ENCODE measurements at regions not wholly inside any gene's neighbourhood (a gene's known extent, or its start where the extent isn't known, plus 50 kb on each side); places are given as distances from the start of the nearest gene placed in this dataset.

DNA sequence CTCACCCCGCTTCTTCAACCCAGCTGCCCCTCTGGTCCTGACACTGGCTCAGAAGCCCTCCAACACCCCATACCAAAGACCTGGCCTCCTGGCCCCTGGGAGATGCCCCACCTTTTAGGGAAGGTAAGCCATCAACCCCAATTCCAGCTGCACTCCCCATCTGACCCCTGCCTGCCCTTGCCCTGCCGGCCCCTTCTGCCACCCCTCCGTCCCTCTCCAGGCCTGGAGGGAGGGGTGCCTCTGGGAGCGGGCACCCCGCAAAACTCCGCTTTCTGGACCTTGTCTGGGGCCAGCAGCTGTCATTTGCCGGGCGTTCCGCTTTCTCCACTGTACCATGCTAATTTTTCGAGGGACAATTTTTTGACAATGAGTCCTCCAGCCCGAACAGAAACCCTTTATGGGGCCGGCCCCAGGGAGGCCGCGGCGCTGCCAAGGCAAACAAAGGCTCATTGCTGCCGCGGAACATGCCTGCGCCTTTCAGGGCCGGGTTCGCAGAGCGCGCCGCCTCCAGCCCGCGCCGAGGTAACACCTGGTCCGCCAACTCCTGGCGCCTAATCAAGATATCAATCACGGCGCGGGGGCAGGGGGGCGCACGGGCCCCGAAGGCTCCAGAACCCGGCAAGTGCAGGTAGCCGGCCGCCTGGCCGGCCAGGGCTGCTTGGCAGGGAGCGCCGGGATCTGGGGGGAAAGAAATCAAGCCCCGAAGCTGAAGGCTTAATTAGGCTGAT, 96.0 kb downstream of the INHBB start:
- DNase-seq, result no peak

DNA sequence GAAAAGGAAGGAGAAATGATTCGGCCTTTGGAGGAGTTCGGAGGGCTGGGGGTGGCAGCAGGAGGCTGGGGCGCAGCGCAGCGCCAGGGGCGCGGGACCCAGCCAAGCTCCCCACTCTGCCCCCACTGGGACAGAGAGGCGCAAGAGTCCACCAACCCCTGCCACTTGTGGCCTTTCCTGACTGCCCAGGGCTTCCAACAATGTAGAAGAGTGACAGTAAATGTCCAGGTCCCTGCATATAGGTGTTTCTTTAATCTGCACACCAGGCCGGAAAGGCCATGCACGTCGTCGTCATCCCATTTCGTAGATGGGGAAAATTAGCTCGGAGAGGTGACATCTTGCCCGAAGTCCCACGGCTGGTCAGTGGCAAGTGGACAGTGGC, 96.6 kb downstream of the INHBB start:
- DNase-seq, result no peak

DNA sequence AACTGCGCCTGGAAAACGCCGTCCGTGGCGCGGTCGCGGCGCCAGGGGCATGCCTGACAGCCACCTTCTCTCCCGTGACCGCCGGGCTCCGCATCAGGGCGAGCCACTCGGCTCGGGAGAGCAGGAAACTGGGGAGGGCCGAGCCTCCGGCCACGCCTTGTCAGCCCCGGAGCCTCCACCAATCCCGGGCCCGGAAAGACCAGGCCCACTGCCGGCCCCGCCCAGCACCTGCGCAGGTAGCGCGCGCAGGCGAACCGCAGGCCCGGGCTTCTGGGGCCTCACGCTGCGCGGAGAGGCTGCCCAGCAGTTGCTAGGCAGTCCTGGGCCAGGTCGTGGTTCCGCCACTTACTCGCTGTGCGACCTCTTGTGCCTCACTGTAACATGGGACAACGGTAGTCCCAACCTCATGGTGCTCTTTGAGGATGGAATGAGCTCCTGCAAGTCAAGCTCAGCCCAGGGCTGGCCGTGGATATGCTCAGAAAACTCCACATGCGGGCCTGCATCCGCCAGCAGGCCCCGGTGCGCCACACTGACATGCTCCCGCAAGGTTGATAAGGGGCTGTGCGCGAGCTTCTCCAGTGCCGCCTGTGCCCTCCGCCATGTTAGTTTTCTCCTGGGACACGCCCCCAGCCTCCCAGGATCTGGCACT, 97.1 kb downstream of the INHBB start:
- DNase-seq, result no peak

DNA sequence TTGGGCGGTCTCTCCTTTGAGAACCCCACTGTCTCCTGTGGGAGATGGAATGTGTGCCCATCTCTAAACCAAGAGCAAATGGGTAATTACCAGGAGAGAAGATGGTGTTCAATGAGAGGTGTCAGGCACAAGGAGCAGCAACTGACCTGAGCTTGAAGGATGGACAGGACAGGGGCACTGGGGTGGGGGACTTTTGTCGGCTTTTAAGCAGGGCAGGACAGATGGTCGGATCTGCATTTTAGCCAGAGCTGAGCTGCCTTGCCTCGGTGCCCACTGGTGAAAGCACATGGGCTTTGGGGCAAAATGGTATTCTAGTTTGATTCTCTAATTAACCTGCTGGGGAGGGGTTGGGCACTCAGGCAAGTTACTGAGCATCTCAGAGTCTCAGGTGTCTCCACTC, 98.0 kb downstream of the INHBB start:
- no peak for DNase-seq

DNA sequence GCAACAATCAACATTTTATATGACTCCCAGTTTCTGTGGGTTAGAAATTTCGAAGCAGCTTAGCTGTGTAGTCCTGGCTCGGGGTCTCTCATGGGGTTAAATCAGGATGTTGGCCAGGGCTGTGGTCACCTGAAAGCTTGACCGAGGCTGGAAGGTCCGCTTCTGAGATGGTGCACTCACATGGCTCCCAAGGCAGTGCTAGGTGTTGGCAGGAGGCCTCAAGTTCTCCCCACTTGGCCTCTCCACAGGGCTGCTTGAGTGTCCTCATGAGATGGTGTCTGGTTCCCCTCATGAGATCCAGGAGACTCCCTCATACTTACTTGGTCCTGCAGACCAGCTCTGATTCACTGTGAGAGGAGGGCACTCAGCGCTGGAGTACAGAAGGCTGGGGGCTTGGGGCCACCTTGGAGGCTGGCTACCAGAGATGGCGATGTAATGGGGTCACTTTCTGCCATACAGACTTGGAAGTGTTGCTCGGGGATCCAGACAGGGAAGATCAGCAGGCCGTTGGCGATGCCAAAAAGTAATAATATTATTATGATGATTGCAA, 98.8 kb downstream of the INHBB start:
- no peak for DNase-seq

DNA sequence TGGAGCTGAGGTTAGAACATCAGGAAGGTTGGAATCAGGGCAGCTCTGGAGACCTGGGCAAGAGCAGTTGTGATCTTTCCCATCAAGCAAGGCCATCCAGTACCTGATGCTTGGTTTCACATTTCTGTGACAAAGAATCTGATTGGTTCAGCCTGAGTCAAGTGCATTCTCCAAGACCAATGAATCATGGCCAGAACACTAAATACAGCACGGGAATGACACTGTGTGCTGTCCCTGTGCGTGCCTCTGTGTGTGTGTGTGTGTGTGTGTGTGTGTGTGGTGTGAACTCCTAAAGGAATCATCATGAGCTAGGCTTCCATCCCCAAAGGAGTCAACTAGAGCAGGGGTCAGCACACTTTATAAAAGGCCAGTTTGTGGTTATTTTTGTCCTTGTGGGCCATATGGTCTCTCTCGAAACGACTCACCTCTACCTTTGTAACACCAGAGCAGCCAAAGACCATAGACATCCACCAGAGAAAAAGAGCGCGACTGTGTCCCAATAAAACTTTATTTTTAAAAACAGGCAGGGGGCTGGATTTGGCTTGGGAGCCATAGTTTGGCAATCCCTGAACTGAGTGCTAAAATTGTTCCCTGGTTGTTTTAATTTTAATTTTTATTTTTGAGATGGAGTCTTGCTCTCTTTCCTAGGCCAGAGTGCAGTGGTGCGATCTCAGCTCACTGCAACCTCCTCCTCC, 99.7 kb downstream of the INHBB start:
- DNase-seq, result no peak

DNA sequence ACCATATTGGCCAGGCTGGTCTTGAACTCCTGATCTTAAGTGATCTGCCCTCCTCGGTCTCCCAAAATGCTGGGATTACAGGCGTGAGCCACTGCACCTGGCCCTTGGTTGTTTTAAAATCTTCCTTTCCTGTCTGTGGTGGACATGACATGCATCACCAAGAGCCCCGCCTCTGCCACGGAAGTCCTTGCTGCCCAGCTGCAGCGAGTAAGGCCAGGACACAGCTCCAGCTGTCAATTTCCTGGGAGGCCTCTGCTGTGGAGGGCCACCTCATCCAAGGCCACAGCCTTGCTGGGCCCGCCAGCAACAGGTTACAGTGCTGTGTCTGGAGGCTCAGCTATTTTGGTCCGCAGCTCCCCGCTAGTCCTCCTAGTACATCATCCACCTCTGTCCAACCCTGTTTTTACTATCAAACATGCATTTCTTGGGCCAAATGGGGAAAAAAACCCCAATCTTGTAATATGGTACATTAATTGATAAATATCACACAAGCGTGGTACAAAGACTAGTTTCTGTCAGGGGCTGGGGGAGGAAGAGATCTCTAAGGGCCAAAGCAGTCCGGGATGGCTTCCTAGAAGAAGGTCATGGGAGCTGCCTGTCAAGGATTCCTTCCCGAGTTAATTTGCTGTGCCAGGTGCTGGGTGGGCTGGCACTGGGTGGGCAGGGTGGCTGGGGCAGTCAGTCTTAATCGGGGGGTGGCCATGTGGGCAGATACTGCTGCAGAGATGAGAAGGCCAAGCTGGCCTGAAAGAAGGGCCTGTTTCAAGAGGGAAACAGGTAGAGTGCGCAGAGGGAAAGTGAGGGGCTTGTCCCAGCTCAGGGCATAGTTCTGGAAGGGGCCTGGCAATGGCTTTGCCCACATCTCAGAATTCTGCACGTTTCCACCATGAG, 100.5 kb downstream of the INHBB start:
- DNase-seq, result no peak

DNA sequence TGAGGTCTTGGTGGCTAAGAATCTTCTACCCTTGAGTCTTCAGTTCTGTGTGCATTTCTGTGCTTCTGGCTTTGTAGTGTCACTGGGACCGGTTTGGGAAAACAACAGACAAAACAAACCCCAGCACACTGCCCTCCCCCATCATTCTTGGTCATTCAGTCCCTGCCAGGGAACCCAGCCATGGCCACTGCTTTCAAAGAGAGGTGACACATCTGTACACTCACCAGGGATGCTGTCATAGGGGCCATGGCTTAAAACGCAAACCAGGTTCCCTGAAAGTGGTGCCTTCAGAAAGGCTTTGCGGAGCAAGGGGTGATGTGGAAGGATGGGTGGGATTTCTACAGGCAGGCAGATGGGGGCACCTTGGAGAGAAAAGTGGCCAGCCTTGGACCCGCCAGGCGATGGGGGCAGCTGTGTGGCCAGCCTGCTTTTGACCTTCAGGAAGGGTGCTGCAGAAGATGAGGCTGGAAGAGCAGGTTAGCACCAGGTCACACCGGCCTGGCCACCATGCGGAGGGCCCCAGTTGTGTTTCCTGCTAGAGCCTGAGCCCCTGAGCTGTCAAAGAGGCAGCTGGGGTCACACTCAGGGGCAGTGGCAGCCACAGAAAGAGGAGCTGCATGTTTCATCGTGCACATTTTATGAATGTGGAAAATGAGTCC, 101.3 kb downstream of the INHBB start:
- no peak for DNase-seq

DNA sequence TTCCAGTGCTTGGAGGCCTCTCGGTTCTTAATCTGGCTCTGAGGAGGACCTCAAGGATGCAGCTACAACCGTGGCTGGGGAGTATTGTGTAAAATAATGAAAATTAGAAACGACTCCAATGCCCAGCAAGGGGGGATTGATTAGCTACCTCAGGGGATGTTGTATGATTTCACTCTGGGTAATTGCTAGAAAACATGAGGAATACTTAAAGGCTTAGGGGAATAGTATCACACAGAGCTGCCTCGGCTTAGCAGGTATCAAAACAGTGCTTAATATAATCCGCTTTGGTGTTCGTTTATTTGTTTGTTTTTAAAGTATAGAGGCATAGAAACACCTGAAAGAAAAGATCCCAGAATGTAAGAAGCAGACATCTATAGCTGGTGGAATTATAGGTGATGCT, 102.5 kb downstream of the INHBB start:
- no peak for DNase-seq

DNA sequence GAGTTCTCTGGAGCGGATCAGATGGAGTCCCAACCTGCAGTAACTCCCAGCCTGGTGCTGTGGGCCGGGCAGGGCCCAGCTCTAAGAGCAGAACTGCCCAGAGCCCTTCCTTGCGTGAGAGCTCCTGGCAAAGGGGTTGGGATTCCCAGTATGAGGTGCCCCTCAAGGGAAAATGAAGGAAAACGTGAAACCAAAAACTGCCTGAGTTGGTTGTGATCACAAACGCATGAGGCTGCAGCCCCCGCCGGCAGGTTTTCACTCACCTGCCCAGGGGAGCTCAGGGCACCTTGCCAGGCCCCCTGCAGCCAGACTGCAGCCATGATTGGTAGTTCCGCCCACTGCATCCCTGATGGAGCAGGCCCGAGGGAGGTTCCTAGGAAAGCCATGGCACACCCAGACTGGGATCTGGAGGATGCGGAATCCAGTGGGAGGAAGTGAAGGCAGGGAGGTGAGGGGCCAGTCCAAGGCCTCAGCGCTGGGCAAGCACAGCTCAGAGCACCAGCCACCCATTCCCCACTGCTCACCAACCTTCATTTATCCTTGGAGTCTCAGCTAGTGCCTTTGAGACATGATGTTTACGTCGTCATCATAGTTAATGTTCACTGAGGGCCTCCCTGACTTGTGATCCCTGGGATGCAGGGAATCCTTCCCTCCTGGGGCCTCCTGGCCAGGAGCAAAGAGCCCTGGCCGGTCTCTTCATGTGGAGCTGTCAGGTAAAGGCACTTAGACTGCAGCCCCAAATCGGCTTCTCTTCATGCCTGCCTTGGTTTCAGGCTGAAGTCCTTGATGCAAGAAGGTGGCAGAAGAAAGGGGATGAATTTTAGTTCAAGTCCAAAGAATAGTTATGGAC, 103.2 kb downstream of the INHBB start:
- DNase-seq, result no peak

DNA sequence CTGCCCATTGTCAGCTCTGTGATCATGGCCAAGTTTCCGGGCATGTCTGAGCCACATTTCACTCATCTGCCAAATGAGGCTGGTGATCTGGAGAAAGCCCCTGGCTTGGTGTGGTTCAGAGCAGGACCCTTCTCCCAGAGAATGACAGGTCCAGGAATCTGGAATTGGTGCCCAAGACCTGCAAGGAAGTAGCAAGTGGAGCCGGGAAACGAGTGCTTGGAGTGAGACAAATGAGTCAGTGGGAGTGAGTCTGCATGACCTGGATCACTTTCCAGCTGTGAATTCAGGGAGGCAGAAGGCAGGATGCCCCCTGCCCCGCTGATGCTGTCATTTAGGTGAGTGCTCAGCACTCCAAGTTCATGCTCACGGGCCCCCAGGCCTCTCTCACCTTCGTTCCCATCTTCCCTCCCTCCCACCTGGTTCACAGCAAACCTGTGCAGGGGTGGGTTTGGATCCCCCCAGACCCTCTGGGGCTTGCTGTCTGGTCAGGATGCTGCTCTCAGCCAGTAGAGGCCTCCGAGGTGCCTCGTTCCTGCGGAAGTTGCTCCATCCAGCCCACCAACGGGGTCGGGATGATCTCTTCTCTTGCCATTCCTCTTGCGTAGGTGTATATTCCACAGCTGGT, 104.4 kb downstream of the INHBB start:
- DNase-seq, result no peak

DNA sequence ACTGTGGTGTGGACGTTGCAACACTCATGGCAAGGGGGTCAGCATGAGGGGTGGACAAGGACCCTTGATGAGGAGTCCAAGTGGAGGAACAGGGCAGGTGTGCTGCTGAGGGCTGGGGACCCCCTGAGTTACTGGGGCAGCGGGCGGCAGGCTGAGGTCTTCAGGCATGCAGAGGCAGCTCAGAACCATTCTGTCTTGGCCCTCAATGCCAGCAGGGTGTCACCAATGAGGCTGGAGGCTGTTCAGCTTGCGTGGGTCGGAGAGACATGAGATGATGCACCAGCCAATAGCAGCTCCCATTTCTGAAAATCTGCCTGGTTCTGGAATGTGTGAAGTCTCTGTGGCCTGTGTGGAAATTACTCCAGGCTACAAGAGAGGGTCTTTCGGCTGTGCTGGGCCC, 105.4 kb downstream of the INHBB start:
- DNase-seq, result no peak

DNA sequence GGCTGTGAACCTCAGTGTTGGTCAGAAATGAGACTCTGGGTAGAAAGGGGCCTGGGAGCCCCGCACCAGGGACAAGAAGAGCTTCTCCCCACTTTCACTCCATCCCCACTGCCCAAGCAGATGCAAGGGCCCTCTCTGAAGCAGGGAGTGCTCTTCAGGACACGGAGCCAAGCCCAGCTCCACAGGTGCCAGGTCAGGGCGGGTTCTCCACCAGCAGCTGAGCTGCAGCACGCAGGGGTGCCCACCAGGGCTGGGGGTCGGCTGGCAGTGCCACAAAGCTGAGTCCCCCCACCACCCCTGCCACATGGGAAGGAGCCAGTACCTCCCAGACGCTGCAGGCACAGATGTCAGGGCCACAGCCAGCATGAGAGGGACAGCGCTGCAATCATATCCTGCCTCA, 106.2 kb downstream of the INHBB start:
- no peak for DNase-seq

DNA sequence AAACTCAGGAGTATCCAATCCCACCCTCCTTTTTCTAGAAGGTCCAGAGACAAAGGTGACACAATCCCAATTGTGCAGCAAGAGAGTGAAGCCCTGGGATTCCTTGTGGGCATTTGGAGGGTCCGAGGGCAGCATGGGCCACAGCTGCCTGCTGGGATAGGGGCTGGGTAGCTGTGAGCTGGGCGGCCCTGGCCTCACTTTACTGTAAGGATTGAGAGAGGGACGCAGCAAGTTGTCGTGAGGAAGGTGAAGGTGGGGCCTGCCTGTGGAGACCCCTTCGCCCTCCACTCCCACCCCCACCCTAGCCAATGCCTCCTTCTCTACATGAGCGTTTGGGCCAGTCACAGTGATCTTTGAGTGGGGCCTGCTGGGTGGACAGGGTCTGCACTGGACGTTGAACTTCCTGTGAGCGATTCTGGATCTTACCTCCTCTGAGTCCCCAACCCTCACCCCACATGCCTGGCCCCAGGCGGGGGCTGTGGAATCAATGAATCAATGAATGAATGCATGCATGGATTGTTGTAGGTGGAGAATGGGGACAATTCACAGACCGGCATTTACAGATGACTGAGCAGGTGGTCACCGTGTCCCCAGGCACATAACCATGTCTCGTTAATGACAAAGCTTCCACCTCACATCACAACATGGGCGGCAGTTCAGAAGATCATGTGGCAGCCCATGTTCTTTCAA, 107.2 kb downstream of the INHBB start:
- DNase-seq, result no peak

DNA sequence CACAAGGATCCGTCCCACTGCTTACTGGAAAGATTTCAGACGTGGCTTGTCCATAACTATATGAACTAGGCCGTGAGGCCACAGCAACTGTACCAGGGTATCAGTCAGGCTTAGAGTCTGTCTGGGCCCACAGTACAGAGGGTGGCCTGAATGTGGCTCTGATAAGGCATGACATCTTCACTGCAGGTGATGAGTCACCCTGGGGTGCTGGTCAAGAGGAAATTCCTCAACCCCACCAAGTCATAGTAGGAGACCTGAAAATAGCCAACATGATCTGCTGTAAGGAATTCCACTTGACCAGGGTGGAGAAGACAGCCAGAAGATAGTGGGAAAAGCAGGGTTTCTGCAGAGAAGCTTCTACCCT, 107.7 kb downstream of the INHBB start:
- no peak for DNase-seq

DNA sequence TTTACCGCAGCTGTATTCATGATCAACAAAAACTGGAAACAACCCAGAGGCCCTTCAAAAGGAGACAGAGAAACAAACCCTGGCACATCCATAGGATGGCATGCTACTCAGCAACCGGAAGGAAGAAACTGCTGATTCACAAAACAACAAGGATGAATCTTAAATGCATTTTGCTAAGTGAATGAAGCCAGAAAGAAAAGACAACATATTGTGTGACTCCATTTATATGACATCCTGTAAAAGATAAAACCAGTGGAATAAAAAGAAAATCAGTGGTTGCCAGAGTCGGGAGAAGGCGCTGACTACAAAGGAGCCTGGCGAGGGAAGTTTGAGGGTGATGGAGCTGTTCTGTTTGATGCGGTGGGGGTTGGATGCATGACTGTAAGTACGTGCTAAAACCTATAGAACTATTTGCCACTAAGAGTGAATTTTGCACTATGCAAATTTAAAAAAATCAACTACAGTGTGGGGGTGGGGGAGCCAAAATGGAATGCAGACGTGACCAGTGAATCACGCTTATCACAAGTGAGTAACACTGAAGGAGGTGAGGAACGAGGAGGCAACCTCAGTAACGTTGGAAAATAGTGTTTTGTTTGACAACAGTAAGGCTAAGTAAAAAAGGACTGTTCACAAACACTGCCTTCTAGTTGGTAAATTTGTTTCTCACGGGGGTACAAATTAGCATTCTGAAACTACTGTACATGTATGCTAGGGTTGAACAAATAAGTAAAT, 108.9 kb downstream of the INHBB start:
- no peak for DNase-seq

DNA sequence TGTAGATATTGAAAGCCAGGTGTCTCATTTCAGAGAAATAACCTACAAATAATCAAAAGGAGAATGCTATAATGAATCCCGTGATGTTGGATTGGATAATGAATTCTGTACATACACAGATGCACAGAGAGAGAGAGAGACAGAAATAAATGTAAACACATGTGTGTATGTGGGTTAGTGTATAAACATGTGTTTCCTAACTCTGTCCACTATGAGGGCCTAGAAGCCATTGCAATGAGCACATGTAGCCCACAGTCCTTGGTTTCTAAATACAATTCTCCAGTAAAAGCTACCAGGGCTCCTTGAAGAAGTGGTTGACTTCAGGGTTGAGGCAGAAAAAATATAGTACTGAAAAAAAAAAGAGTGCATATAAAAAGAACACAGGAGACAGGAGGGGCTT, 109.5 kb downstream of the INHBB start:
- DNase-seq, result no peak

DNA sequence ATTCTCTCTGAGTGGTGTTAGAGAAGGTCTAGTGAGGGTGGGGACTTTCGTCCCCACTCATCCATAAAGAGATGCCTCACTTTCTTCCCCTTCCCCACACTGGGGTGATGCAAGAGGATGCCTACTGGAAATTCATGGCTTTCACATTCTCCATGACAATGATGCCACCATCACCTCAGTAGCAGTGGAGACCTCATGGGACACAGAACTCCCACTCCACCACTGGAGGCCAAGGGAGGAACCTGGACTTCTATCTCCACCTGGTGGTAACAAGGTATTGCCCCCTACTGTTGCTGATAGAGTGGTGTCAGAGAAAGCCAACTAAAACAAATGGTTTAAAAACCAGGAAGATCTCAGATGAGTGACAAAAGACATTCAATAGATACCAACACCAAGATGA, 110.9 kb downstream of the INHBB start:
- no peak for DNase-seq

DNA sequence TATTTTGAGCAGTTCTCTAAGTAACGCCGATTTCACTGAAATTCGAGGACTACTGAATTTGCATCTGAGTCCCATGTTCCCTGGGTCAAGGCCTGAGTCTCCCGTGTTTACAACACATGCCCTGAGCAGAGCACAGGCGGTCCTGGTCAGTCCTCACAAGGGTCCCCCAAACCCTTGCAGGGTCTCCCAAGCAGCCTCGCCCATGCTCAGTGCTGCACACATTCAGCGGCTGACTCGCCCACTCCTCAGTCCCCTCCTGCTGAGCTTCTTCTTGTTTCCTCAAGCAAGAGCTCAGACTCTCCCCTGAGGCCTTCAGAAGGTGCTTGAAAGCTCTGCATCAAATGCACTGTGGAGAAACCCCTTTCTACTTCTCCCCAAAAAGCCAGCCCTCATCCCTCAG, 114.6 kb downstream of the INHBB start:
- DNase-seq, result no peak

DNA sequence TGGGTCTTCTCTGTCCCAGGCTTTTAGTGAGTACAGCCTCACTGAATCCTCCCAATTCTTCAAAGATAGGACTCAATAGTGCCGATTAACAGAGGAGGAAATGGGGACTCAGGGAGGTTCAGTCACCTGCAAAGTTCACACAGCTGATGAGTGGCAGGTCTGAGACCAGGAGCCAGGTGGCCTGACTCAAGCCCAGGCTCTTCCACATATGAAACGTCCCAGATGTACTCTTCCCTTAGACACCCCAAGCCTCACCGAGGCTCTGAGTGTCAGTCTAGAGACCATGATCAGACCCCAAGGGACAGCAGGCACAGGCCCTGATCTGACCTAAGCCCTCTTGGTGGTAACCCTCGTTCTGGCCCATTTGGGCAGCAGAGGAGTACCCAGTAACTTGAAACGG, 115.2 kb downstream of the INHBB start:
- no peak for DNase-seq
